ENCODE measurements at regions not wholly inside any gene's neighbourhood (a gene's known extent, or its start where the extent isn't known, plus 50 kb on each side); places are given as distances from the start of the nearest gene placed in this dataset.

GRCh38 chr2:149271575-149271974 lies 58.8 kb upstream of the LYPD6 start:
- peak; percentile 41 for DNase-seq (ENCODE audit: low read depth)
- TF ChIP-seq CTCF (IDR thresholded peaks at IDR 0.05; ENCODE audit: low read depth, low read length, missing control alignments) = no peak
- H3K4me3 ChIP-seq (ENCODE audit: low read depth, low read length) = no peak overlapping the region

GRCh38 chr2:149278161-149278871 lies 52.1 kb upstream of the LYPD6 start:
- no peak for TF ChIP-seq CTCF (IDR thresholded peaks at IDR 0.05; ENCODE audit: low read depth, low read length, missing control alignments)
- DNase-seq (ENCODE audit: low read depth) = no peak
- no peak overlapping the region for H3K4me3 ChIP-seq (ENCODE audit: low read depth, low read length)

- H3K4me3 ChIP-seq (ENCODE audit: low read depth, low read length) = no peak overlapping the region
- TF ChIP-seq CTCF (IDR thresholded peaks at IDR 0.05; ENCODE audit: low read depth, low read length, missing control alignments) = no peak
- no peak for DNase-seq (ENCODE audit: low read depth)
Measured at GRCh38 chr2:149278872-149279264, 51.5 kb upstream of the LYPD6 start.
